HL-60 (cell line): ENCODE measurements at regions not wholly inside any gene's neighbourhood (a gene's known extent, or its start where the extent isn't known, plus 50 kb on each side); places are given as distances from the start of the nearest gene placed in this dataset.

ENCODE experiments used
- DNase-seq, 2 experiments: peaks; one replicate each; pipeline ENCODE4 v3.0.0-alpha.2; 2010 to 2020; ENCODE audit warnings: low read depth in 1 of 2, low spot score in 1 of 2
- H3K27ac ChIP-seq: fragments of 250-450 bp; sonication (Bioruptor Pico); replicated peaks from 2 replicates; pipeline ENCODE4 v1.5.1; 2020; ENCODE audit warnings: mild to moderate bottlenecking, moderate library complexity
- H3K27me3 ChIP-seq: fragments of 250-450 bp; sonication (Bioruptor Pico); 2 replicates; pipeline ENCODE4 v1.5.1; 2021; ENCODE audit warnings: mild to moderate bottlenecking, moderate library complexity; ENCODE audit not compliant: insufficient read depth, poor library complexity, severe bottlenecking
- H3K4me3 ChIP-seq: replicated peaks from 2 replicates; pipeline ENCODE4 v1.5.1; 2011; ENCODE audit warnings: mild to moderate bottlenecking, control low read depth, low read length; ENCODE audit not compliant: insufficient read depth
- CTCF ChIP-seq: IDR thresholded peaks from one replicate; pipeline ENCODE4 v1.5.1; 2011; ENCODE audit warnings: low read length, control low read depth, inconsistent platforms; ENCODE audit not compliant: insufficient read depth
- GABPA ChIP-seq: IDR thresholded peaks from 2 replicates; pipeline ENCODE4 v1.6.1; 2012; ENCODE audit warnings: low read depth
- POLR2AphosphoS5 ChIP-seq: IDR thresholded peaks from 2 replicates; pipeline ENCODE4 v1.6.1; 2012; ENCODE audit warnings: low read depth
- SPI1 ChIP-seq: IDR thresholded peaks from 2 replicates; pipeline ENCODE4 v1.6.1; 2012; ENCODE audit warnings: low read depth, mild to moderate bottlenecking, borderline replicate concordance
- TF ChIP-seq, protein P1 (sequence below): IDR thresholded peaks from 2 replicates; pipeline ENCODE4 v1.6.1; 2012; ENCODE audit warnings: low read depth; ENCODE audit not compliant: insufficient replicate concordance

DNA sequence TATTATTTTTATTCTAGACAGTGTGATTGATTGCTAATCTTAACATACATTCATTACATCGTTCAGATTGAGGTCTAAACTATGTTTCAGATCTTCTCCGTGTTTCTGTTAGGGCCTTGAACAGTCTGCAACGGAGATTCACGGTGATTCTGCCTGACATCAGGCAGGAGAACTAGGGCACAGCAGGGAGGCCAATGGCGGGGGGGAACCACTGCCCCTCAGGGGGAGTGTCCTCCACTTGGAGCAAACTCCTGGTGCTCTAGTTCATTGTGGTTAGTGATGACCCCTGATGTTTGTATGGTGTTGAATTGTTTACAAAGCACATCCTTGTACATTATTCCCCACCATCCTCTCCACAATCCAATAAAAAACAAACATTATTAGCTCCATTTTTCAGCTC lies 173.5 kb downstream of the ZNF608 start:
- DNase-seq: no peak
- Histone ChIP-seq H3K27ac (no peak overlapping the region), H3K27me3 (no peaks in the 10 kb centered on the region), H3K4me3 (no peak overlapping the region)
- TF ChIP-seq SPI1 (no peak), POLR2AphosphoS5 (no peak), GABPA (no peak), CTCF (no peak)
- TF ChIP-seq, protein P1, sequence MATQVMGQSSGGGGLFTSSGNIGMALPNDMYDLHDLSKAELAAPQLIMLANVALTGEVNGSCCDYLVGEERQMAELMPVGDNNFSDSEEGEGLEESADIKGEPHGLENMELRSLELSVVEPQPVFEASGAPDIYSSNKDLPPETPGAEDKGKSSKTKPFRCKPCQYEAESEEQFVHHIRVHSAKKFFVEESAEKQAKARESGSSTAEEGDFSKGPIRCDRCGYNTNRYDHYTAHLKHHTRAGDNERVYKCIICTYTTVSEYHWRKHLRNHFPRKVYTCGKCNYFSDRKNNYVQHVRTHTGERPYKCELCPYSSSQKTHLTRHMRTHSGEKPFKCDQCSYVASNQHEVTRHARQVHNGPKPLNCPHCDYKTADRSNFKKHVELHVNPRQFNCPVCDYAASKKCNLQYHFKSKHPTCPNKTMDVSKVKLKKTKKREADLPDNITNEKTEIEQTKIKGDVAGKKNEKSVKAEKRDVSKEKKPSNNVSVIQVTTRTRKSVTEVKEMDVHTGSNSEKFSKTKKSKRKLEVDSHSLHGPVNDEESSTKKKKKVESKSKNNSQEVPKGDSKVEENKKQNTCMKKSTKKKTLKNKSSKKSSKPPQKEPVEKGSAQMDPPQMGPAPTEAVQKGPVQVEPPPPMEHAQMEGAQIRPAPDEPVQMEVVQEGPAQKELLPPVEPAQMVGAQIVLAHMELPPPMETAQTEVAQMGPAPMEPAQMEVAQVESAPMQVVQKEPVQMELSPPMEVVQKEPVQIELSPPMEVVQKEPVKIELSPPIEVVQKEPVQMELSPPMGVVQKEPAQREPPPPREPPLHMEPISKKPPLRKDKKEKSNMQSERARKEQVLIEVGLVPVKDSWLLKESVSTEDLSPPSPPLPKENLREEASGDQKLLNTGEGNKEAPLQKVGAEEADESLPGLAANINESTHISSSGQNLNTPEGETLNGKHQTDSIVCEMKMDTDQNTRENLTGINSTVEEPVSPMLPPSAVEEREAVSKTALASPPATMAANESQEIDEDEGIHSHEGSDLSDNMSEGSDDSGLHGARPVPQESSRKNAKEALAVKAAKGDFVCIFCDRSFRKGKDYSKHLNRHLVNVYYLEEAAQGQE: no peak

DNA sequence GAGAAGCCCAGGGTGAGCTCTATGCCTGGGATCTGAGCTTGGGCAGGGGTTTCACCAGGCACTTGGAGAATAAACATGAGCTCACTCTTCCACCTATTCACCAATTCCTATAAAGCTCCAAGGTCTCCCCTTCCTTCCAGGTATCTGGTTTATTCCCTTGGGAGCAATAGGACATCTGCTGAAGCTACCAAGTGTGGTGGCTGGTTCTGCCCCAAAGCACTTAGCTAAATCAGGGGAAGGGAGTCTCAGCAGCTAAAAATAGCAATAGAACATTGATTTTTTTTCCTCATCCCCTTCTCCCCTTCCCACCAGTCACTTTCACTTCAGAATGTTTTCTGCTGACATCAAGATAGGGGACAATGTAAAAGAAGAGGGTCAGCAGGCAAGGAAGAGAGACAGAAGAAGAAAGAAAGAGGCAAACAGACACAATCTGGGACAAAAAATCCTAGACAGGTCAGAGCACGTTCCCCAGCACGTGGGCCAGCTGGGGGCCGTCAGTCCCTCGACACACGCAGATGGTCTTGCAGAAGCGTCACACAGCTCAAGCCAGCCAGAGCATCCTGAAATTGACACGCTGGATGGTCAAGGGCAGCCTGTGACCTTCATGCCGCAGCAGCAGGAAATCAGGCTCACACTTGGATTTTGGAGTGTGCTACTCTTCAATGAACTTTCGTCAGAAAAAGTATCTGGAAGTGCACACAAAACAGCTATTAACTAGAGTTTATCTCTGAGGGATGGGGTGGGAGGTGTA lies 176.0 kb downstream of the ZNF608 start:
- DNase-seq: no peak
- no peak for TF ChIP-seq CTCF
- TF ChIP-seq, protein P1: no peak
- TF ChIP-seq GABPA: no peak
- no peak for TF ChIP-seq SPI1
- no peak for TF ChIP-seq POLR2AphosphoS5
- Histone ChIP-seq H3K27me3 (no peaks in the 10 kb centered on the region), H3K27ac (no peak overlapping the region), H3K4me3 (no peak overlapping the region)

- Histone ChIP-seq H3K4me3 (no peak overlapping the region), H3K27me3 (no peaks in the 10 kb centered on the region), H3K27ac (no peak overlapping the region)
- TF ChIP-seq, protein P1: no peak
- no peak for TF ChIP-seq SPI1
- TF ChIP-seq POLR2AphosphoS5: no peak
- no peak for TF ChIP-seq GABPA
- TF ChIP-seq CTCF: no peak
- no peak for DNase-seq
These were observed 179.5 kb downstream of the ZNF608 start for GRCh38 chr5:124566875-124567450.
